Kasumi-1 (cell line): ENCODE measurements at regions not wholly inside any gene's neighbourhood (a gene's known extent, or its start where the extent isn't known, plus 50 kb on each side); places are given as distances from the start of the nearest gene placed in this dataset.
"Not testable (repeated sequence)": the region's sequence is repeated elsewhere in the genome, so short reads cannot be mapped to it uniquely, and the experiment has no call there.

Experiments used
- DNase-seq, 2 experiments: peaks; one replicate each; lab custom pipeline; 2025; lab: John Stamatoyannopoulos, UW

DNA sequence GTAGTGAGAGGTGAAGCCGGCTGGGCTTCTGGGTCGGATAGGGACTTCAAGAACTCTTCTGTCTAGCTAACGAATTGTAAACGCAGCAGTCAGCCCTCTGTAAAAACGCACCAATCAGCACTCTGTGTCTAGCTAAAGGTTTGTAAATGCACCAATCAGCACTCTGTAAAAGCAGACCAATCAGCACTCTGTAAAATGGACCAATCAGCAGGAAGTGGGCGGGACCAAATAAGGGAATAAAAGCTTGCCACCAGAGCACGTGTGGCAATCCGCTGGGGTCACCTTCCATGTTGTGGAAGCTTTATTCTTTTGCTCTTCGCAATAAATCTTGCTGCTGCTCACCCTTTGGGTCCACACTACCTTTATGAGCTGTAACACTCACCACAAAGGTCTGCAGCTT is 267.9 kb downstream of the INHBA start:
- DNase-seq, result not testable (repeated sequence)

DNA sequence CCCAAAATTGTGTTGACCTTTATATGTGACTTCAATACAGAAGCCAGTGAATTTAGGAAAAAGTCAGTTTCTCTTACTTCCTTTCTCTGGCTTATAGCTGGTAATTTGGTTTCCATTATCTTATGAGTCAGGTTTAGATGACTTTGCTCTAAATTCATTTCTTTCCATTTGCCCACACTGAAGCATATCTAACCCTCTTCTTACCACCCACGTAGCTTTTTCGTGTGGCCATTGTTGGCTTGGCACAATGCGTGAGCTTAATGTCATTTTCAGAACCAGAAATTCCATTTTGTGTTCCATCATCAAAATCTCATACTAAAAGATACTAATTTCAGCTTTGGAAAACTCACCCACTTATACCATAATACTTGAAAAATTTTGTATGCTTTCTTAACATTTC is 271.2 kb downstream of the INHBA start:
- DNase-seq, result no peak

DNA sequence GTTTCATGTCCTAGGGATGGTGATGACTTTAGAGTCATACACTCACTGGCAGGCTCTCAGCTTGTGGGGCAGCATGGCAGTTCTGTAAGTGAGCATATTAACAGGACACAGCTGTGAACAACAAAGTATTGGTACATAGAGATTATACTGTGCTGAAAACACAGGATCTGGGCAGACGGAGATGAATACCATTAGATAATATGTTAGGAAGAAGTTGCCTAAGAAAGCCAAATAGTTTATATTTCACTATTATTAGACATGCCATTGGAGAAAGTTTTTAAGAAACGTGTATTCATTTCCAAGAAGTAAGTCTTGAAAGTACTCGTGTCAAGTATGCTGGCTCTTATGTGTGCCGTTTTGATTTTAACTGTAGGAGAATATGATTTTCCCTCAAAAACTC is 274.5 kb downstream of the INHBA start:
- no peak for DNase-seq

GRCh38 chr7:41425926-41426325 is 277.0 kb downstream of the INHBA start:
- no peak for DNase-seq

DNA sequence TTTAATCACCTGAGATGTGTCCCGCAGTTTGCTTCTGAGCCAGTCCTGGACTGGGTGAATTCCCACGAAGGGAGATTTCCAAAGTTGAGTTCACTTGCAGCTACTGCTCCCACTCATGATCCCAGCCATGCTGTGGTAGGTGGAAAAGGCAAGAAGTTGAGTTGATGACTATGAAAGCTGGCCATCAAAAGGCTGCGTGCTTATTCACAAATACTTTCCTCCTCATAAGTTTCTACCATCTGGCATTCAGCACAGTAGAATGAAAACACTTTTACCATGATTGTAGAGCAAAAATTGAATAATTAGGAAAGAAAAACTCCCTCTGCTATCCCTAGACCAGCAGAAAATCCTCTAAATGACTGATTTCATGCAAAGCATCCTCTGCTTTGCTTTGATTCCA is 281.8 kb downstream of the INHBA start:
- no peak for DNase-seq

DNA sequence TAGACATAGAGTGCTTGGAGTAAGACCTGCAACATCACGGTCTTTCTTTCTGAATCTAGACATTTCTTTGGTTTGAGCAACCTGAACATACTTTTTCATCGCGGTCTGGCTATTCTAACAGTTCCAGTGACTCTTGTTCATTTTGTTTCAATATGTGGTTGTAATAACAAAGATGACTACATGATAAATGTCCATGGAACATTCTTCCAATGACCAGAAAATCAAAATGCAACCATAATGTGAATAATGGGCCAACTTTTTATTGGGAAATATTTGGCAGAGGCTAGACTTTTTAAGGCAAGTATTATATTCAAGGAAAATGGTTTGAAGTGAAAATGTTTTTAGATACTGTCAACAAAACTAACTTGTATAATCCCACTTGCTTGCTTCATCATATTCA is 282.5 kb downstream of the INHBA start:
- DNase-seq, result no peak

DNA sequence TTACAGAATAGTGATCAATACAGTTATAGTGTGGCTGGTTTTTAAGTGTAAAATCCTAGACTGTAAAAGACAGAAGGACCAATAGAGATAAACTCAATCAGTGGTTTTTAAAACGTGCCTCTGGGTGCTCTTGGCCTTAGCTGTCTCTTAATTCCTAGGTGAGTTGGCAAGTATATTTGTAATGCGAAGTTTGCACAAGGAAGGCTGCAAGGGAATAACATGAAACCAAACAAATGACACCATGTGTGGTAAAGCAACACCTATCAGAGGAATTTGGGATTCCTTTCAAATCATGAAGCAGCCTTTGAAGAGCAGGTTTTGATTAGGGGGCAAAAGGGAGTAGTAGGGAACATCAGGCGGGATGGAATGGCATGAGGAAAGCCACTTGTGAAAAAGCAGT is 284.6 kb downstream of the INHBA start:
- DNase-seq, result no peak

- no peak for DNase-seq
Observed at GRCh38 chr7:41416208-41416595, 286.7 kb downstream of the INHBA start.

- no peak for DNase-seq
Observed at GRCh38 chr7:41415471-41416207, 287.3 kb downstream of the INHBA start.

DNA sequence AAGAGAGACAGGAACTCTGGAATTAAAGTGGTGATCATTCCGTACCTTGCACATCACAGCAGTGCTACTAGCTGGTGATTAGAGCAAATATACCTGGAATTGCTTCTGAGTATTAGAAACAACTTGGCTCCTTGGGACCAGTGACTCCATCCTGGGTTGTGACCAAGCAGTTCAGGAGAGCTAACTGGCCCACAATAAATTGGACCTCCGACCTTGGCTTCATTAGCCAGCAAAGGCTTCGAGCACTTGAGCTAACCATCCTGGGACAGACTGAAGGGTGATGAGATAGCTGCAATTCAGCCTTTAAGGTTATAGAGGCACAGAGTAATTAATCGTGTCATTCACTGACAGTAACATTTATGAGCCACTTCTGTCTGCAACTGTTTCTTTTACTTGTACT is 287.8 kb downstream of the INHBA start:
- no peak for DNase-seq

GRCh38 chr7:41404375-41405074 is 298.4 kb downstream of the INHBA start:
- no peak for DNase-seq

- no peak for DNase-seq
Observed at GRCh38 chr7:41403291-41403690, 299.6 kb downstream of the INHBA start.

DNA sequence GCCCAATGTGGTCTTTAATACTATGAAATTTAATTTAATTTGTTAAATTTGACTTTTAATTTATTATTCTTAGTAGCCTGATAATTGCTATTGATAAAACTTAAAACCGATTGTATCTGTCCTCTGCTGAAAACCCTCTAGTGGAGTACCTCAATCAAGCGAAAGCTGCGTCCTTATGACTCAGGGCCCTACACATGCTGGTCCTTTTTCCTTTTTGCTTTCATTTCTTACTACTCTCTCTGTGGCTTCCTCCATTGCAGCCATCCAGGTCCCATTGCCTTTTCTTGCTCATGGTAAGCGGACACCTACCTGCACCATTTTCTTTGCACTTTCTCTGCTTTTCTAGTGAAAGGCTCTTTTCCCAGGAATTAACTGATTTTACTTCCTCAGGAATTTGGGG is 301.1 kb downstream of the INHBA start:
- no peak for DNase-seq

GRCh38 chr7:41399171-41399570 is 303.7 kb downstream of the INHBA start:
- DNase-seq, result no peak

- no peak for DNase-seq
Observed at GRCh38 chr7:41391818-41392217, 311.1 kb downstream of the INHBA start.

- DNase-seq, result not testable (repeated sequence)
Observed at GRCh38 chr7:41388933-41389332, 314.0 kb downstream of the INHBA start.

- no peak for DNase-seq
Observed at GRCh38 chr7:41385996-41386395, 316.9 kb downstream of the INHBA start.

GRCh38 chr7:41384418-41384817 is 318.5 kb downstream of the INHBA start:
- no peak for DNase-seq

- DNase-seq, result no peak
Observed at GRCh38 chr7:41383596-41383995, 319.3 kb downstream of the INHBA start.

- DNase-seq, result no peak
Observed at GRCh38 chr7:41378156-41378555, 324.7 kb downstream of the INHBA start.

- DNase-seq, result no peak
Observed at GRCh38 chr7:41375582-41375981, 327.3 kb downstream of the INHBA start.

DNA sequence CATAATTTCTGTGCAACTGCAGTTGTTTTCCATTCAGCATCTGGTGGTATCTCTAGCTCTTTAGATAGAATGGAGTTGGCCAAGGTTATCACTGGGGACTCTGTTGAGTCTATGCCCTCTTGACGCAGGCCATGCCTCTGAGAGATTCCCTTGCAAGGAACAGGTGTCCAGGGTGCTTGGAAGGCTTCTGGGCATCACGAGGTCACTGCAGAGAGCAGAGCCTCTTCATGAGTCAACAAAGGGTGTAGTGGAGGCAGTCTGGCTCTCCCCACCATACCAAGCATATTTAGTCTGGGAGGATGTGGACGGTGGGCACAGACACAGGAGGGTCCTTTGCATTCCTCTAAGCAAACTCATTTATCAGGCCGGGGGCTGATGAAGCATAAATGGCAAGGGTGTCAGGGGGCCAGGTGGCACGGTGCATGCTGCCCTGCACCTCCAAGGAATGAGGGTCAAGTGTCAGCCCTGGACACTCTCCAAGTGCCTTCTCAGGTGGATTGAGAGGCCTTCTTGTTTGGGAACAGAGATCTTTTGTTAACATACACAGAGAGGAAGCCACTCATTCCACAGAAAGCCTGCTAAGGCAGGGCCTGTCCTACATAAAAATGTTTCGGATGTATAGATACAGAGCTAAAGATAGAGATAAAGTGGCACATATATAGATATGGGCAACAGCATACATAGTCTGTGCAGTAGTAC is 328.6 kb downstream of the INHBA start:
- no peak for DNase-seq
